ENCODE measurements at regions not wholly inside any gene's neighbourhood (a gene's known extent, or its start where the extent isn't known, plus 50 kb on each side); places are given as distances from the start of the nearest gene placed in this dataset.

GRCh38 chr3:98966862-98967546 is 65.5 kb upstream of the DCBLD2 start:
- TF ChIP-seq POLR2A (IDR thresholded peaks at IDR 0.05; ENCODE audit: low read depth, low read length) (no peak), POLR2AphosphoS5 (IDR thresholded peaks at IDR 0.05; ENCODE audit: low read depth, low read length) (no peak), TAF1 (IDR thresholded peaks at IDR 0.05; ENCODE audit: borderline replicate concordance, low read depth, low read length) (no peak)

All from GM12892 (cell line).